ENCODE measurements at regions not wholly inside any gene's neighbourhood (a gene's known extent, or its start where the extent isn't known, plus 50 kb on each side); places are given as distances from the start of the nearest gene placed in this dataset.

DNA sequence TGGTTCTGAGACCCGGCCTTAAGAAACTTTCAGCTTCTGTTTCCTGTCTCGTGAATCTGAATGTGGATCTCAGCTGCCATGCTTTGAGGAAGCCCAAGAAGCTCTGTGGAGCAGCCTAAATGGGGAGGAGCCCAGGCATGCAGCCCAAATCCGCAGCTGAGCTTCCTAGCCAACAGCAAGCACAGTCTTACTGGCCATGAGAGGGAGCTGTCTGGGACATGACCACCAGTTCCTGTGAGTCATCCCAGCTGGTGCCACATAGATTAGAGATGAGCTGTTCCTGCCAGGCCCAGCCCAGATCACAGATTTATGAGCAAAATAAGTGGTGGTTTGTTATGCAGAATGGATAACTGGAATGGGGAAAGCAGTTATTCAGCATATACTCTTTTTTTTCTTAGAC is 224.4 kb upstream of the APCDD1 start:
- TF ChIP-seq, protein P1, sequence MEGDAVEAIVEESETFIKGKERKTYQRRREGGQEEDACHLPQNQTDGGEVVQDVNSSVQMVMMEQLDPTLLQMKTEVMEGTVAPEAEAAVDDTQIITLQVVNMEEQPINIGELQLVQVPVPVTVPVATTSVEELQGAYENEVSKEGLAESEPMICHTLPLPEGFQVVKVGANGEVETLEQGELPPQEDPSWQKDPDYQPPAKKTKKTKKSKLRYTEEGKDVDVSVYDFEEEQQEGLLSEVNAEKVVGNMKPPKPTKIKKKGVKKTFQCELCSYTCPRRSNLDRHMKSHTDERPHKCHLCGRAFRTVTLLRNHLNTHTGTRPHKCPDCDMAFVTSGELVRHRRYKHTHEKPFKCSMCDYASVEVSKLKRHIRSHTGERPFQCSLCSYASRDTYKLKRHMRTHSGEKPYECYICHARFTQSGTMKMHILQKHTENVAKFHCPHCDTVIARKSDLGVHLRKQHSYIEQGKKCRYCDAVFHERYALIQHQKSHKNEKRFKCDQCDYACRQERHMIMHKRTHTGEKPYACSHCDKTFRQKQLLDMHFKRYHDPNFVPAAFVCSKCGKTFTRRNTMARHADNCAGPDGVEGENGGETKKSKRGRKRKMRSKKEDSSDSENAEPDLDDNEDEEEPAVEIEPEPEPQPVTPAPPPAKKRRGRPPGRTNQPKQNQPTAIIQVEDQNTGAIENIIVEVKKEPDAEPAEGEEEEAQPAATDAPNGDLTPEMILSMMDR (IDR thresholded peaks at IDR 0.05) = no peak
- TF ChIP-seq EP300 (IDR thresholded peaks at IDR 0.05) (no peak), POLR2AphosphoS5 (IDR thresholded peaks at IDR 0.05) (no peak), POLR2A (IDR thresholded peaks at IDR 0.05) (no peak)
